ENCODE measurements at regions not wholly inside any gene's neighbourhood (a gene's known extent, or its start where the extent isn't known, plus 50 kb on each side); places are given as distances from the start of the nearest gene placed in this dataset.

- TF ChIP-seq CTCF (IDR thresholded peaks at IDR 0.05) = no peak
- TF ChIP-seq ZFX (IDR thresholded peaks at IDR 0.05; ENCODE audit: borderline replicate concordance) = no peak
Observed at GRCh38 chr4:28009541-28009940, 1148.9 kb downstream of the STIM2 start.
